ENCODE measurements at regions not wholly inside any gene's neighbourhood (a gene's known extent, or its start where the extent isn't known, plus 50 kb on each side); places are given as distances from the start of the nearest gene placed in this dataset.
"Not testable (repeated sequence)": the region's sequence is repeated elsewhere in the genome, so short reads cannot be mapped to it uniquely, and the experiment has no call there.

DNA sequence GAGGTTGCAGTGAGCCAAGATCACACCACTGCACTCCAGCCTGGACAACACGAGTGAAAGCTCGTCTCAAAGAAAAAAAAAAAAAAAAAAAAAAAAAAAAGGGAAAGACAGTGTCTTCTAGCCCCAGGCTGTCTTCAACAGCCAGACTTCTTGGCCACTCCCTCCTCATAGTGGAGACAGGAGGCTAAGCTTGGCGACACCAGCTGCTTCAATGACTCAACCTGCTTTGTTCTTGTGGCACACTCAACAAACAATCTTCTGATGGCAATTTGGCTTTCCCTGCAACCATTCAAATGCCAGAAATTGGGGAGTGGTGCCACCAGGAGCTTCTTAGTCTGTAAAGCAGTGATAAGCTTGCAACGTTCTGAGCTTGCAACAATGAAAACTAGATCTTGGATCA is 290.4 kb upstream of the DYNLRB2 start:
- DNase-seq, result no peak

DNA sequence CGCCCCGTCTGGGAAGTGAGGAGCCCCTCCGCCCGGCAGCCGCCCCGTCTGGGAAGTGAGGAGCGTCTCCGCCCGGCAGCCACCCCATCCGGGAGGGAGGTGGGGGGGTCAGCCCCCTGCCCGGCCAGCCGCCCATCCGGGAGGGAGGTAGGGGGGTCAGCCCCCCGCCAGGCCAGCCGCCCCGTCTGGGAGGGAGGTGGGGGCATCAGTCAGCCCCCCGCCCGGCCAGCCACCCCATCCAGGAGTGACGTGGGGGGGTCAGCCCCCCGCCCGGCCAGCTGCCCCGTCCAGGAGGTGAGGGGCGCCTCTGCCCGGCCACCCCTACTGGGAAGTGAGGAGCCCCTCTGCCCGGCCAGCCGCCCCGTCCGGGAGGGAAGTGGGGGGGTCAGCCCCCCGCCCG is 297.5 kb upstream of the DYNLRB2 start:
- DNase-seq, result not testable (repeated sequence)

DNA sequence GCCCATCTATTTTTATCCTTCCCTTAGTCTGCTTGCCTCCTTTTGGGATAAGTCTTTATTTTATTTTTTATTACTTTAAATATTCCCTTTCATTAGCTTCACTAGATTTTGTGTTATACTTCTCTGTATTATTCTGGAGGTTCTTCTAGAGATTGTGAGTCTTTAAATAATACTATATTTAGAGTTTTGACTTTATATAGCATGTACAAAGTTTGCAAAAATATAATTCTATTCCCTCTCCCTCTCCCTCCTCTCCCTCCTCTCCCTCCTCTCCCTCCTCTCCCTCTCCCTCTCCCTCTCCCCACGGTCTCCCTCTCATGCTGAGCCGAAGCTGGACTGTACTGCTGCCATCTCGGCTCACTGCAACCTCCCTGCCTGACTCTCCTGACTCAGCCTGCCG is 298.5 kb upstream of the DYNLRB2 start:
- not testable (repeated sequence) for DNase-seq

DNA sequence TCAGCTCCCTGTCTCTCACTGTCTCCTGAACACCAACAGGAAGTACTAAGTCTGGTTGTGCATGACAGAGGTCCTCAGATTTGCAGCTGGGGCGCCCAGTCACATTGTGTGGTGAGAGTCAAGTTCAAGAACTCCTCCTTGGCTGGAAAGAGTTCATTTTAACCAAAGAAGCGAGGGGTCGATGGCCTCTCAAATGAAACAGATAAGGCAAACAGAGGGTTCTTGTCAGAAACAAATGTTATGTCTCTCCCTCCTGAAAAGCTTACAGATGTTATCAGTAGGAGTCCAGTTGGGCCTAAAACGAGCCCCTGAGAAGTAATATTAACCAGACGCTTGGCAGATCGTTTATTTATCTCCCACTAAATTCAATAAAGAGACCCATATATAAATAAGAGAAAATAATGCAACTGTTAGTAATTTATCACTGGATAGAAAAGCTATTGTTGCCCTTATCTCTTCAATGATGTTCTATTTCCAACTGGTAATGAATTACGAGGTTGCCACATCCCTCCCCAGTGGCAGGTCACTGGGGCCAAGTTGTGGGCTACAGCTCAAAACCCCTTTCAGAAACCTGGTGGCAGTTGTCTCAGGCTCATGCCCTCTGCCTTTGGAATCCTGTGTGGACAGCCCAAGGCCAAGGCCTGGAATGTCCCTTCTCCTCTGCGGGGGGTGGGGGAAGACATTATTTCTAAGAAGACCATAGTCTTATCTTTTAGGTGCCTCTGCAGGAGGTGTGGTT is 307.5 kb upstream of the DYNLRB2 start:
- no peak for DNase-seq

DNA sequence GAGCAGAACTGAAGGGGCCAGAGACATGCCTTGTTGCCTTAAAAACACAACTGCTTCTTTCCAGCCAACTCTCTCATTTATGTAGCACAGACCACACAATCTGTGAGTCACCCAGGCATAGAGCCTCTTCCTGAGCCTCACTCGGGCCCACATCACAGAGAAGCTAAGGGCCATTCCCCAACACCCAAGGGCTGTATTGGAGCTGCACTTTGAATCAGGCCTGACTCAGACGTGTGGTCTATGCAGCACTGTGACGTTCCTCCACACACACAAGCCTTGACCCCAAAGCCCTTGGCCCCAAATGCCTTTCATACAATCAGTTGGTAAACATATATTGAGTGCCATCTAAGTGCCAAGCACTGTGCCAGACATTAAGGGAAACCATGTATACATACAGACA is 308.9 kb upstream of the DYNLRB2 start:
- DNase-seq, result no peak

DNA sequence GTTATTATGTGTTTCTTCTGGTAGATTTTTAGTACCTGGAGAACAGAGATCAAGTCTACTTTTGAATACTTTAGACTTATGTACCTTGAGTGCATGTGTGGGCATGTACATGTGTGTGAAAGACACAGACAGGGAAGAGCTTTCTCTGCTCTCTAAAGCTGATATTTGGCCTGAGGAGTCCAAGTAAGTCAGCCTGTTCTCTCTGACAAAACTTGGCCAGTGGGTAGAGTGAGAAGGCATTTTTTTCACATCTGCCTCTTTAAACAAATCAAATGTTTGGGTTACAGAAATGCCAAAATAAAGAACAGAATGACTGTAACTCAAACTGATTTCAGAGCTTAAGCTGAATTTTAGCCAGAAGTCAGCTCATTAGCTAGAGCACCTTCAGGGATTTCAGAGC is 309.7 kb upstream of the DYNLRB2 start:
- DNase-seq, result no peak

DNA sequence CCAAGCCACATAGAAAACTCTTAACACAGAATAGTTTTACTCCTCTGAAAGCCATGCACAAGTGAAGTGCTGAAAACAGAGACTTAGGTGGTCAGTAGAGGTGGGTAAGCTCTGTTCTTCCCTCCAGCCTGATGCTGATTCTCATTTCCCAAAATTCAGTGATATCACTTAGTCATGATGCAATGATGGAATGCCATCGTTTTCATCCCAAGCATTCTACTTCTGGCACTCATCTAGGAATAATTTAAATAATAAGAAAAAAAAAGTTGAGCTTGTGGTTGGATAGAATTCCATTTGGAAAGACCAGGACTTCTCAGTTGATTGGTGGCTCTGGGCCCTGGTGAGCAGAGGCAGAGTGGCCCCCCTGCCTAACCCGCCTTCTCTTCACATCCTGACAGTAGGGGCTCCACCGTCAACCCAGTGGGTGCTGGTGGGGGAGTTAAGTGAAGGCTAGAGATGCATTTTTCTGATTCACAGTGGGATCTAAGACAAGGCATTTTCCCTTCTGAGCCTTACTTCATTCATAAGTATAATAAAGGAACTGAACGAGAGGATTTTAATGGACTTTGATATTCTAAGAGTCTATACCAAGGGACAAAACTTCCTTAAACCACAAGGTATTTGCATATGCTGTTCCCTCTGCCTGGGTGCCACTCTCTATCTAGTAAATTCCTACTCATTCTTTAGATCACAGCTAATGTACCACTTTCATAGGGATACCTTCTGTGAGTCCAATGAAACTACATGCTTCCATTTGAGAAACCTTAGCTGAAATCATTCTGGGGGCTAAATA is 310.3 kb upstream of the DYNLRB2 start:
- no peak for DNase-seq

DNA sequence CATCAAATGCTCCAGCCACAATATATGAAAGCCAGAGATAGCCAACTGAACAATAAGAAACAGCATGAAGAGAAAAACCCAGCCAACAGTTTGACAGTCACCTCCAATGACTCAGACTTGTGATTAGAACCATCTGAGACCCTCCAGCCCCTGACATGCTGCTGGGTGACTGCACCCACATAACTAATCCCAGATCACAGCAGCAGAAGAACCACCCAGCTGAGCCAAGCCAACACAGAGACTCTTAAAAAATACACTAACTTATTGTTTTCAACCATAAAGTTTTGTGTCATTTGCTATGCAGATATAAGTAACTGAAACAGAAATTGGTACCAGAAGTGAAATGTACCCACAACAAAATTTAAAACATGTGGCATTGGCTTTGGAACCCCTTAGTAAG is 314.3 kb upstream of the DYNLRB2 start:
- no peak for DNase-seq

DNA sequence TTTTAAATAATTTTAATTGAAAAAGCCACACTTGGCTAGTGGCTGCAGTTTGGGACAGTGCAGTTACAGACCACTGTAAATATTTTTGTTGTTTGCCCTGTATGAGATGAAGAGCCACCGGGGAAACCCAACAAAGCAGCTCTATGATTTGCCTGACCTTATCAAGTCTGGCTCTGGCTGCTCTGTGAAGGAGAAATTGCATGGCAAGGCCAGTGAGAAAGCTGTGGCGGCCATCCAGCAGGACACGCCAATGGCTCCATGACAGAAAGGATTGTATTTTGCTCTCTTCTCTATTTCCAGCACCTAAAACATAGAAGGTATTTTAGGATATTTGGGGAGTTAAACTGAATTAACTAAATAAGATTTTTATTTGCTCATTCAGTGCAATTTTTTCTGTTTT is 330.0 kb upstream of the DYNLRB2 start:
- DNase-seq, result no peak

DNA sequence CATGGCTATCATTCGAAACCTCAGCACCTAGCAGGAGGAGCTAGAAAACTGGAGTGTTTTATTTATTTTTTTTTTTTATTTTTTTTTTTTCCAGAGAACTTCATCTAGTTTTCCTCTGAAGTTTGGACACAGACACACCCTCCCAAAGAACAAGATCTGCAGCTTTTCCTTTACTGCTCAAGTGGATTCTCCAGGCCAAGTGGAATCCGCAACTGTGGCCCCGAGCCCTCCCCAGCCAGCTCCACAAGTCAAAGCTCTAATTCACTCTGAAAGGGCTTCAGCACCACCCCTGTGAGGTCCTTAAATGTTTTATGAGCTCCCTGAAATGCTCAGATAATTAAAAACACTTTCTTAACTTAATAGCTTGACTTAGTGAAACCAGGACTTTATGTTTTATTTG is 332.1 kb upstream of the DYNLRB2 start:
- no peak for DNase-seq

DNA sequence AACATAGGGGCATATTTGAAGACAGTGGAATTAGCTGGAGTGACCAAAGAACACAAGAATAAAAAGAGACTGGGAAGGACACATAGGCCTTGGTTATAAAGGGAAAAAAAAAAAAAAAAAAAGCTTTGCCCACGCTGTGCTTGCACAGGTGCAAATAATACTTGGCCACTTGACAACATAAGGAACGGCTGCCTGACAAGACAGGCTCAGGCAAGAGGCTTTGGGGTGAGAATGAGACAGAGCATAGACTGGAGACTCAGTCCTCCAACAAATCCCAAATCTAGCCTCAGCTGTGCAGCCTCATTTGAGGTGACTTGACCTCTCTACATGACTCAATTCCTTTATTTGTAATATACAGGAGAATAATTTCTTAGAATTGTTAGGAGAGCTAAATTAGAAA is 332.8 kb upstream of the DYNLRB2 start:
- DNase-seq, result no peak

DNA sequence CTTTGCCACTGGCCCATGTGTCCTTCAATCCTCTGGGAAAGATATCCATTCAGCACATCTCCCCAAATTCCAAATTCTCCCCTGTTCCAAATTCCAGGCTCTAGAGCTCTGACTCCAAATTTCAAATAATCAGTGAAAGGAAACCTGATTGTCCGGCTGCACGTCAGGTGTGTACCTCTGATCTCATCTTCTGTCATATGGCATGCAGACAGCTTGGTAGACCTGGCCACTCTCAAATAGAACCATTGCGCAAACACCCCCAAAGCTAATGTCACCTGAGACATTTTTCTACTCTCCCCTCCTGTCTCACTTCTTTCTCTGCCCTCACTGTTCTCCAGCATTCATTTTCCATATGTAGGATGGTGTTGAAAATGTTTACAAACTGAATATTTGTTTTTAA is 337.0 kb upstream of the DYNLRB2 start:
- no peak for DNase-seq

DNA sequence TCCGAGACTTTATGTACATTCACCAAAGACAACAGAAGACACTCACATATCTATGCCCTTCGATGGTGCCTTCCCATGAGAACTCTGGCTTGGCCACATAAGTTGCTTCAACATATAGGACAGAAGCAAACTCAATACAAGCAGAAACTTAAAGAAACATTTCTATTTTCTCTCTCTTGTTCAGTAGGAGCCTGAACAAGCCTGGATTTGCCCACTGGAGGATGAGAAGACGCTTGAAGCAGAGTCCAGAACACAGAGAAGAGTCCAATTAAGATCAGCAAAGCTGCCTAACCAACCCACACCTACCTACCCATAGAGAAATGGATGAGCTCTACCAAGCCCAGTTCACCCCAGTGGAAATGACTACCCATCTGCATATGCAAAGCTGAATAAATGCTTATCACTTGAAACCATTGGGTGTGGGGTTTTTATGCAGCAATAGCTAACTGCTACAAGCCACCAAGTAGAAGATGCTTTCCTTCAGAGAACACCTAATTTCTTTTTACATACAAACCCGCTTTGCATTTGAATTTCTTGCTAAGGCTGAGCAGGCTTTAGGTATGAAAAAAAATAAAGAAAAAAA is 337.9 kb upstream of the DYNLRB2 start:
- no peak for DNase-seq

DNA sequence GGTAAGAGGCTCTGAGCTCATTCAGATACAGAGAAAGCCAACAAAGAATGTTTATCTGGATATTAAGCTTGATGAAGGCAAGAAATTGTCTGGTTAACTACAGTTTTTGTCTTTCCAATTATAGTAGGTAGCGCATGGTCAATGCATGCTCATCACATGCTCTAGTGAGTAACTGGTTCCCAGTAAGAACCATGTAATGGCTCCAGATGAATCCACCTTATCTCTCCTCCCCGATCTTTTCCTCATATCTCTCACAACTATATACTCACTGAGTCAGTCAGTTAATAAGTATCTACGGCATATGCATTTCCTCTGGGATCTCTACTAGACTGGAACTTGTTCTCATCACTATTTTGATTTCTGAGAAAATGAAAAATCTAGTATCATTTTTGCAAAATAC is 340.7 kb upstream of the DYNLRB2 start:
- no peak for DNase-seq

DNA sequence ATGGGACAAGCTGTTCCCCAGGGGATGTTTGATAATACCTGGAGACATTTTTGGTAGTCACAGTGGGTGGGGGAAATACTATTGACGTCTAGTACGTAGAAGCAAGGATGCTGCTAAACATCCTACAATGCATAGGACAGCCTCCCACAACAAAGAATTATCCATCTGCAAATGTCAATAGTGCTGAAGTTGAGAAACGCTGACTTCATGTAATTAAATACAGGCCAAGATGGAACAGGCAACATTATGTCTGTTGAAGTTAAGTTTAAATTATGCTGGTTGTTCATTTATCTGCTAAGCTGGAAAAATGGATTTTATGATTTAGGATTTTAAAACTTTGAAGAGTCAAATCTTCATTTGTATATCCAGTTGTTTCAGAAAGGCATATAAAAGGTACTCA is 341.2 kb upstream of the DYNLRB2 start:
- no peak for DNase-seq

DNA sequence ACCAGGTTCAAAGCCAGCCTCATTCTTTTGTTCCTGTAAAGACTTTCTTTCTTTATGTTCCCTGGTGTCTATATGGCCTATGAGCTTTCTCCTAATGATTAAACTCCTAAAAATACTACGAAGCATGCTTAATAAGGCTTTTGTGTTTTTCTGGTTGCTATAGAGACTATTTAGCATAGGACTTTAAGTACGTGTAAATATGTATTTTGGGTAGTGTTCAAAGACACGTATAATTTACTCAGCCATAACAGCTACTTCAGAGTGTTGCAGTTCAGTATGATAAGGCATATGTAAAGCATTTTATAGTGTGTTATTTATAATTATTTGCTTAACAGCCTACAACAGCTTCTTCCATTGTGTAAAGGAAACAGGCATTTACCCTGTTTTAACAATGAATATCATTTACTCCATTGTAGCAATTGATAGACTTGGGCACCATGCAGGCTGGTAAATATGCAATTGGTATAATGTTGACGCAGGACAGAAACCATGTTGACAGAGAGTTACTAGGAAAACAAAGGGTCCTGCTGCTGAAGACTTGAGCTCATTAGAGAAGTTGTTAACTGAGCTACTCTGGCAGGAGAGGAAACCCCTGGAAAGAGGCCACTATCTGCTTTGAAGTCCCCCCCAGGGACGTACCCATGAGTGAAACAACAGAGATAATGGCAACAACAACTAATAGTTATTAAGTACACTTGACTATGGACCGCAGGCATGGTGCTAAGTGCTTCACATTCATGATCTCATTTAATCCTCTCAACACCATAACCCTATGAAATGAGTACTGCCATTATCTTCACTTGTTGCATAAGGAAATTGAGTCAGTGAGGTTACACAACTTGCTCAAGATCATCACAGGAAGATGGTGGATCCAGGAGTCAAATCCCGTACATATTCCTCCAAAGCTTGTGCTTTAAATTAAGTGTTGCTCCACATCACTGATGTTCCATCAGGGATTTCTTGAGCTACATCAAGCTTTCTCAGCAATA is 342.2 kb upstream of the DYNLRB2 start:
- DNase-seq, result no peak

DNA sequence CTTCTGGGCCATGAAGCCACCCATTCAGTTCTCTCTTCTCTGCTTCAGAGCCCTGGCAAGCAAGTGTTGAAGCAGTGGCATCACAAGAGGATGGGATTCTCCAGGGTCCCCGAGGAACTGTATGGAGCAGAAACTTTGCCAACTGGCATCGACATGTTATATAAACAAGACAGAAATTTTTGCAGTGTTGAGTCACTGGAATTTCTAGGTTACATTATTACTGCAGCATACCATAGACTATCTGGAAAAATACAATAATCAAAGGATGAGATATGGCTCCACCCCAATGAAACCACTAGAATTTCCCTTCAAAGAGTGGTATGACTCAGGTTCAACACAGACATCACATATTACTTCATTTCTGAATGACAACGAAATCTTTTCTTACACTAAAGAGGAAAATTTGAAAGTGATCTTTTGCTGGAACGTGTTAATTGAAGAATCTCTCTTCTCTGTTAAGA is 343.0 kb upstream of the DYNLRB2 start:
- no peak for DNase-seq

DNA sequence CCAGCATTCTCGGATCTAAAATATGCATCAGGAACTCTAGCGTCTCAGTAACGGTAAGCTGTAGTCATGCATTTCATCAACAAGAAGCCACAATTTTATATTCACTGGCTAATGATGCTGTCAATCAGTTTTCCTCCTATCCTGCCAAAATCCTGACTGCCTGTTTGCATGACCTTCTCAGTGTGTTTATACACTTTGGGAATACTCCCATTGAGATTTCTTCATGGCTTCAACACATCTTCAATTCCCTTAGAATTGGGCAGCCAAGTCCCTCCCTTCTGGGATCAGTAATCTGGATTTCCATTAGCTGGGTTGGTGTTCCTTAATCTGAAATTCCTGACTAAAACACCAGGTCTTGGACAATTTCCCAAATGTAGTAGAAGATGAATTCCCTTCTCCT is 348.9 kb upstream of the DYNLRB2 start:
- no peak for DNase-seq

DNA sequence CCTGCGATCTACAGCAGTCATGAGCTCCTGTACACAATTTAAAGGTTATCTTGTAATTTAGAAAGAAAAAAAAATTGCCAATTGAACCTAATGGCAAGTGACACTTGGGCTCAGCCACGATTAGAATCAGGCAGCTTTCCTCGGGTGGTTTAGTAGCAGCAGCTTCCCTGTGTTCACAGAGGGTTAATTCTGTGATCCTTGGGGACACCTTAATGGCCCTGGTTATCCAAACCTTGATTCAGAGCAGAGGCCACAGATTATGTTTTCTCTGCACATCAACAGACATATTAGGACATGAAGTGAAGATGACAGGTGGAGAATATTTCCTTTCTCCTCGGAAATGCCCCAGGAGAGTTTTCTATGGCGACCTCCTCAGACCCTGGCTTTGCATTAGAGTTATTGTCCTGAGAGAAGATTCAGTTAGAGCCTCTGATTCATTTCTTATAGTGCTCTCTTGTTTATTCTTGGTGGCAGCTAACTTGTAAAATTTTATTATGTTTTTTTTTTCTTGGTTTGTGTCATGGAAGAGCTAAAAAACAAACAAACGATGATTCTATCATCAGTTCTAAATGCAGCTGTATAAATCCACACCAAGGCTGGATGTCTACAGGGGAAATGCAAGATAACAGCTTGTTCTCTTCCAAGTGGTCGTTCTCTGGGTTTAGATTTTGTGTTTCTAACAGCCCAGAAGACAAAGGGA is 351.2 kb upstream of the DYNLRB2 start:
- DNase-seq, result no peak

DNA sequence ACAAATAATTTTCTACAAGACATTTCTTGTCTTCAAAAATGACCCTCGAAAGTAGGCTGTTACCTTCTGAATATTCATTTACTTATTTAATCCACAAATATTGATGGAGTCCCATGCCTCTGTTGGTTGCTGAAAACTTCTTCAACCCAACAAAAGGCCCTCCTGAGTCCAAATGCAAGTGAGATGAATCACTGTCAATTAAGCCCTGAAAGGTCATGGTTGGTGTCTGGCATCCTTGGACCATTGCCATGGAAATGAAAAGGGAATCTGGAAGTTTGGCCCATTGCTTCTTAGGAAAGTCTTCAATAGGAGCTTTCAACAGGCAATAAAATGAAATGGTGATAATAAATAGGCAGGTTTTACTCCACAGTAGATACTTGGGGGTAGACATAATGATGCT is 364.7 kb upstream of the DYNLRB2 start:
- DNase-seq, result no peak

DNA sequence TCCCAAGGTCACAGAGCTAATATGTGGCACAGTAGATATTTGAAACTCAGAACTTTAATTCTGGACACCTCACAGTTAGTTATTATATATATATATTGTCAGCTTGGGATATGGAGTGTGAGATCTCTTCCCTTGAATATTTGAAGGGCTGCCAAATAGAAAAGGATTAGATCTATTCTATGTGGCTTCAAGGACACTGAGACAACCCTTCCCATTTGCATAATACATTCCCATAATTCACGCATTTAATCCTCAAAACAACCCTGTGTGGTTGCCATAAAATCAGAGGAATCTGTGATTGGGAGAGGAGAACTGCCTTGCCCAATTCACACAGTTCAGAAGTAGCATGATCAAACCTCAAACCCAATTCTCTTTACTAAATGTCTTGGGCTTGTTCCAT is 365.8 kb upstream of the DYNLRB2 start:
- no peak for DNase-seq

DNA sequence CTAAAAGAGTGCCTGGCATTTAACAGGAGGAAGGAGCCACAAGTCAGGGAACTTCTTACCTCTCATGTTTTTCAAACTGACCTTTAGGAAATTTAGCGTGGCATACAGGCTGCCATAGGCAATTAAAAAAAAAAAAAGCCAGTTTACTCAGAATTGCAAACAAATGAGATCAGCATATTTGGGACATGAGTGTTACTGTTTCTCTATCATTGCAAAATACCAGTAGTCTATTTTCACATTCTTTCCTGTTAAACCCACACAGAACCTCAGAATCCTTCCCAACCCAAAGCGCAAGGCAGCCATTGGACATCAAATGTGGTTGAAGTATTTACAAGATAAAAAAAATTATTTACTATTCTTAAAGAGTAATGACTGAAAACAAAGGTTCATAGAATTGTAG is 366.4 kb upstream of the DYNLRB2 start:
- no peak for DNase-seq
